Activated CD8-positive, alpha-beta memory T cell treated with anti-CD3 and anti-CD28 coated beads, Interleukin-2, amount 10 ng/mL, durations not matched to agents 7 days and 5 days (primary cell): ENCODE measurements at regions not wholly inside any gene's neighbourhood (a gene's known extent, or its start where the extent isn't known, plus 50 kb on each side); places are given as distances from the start of the nearest gene placed in this dataset.
"Not testable (repeated sequence)": the region's sequence is repeated elsewhere in the genome, so short reads cannot be mapped to it uniquely, and the experiment has no call there.

ENCODE experiments used
- ATAC-seq: fragments of 150-1000 bp; cut with Tn5 transposase; one replicate; pipeline ENCODE4 v1.10.0; 2021; ENCODE audit warnings: moderate library complexity
- CTCF ChIA-PET: fragments of 350-600 bp; sonication (Branson Sonifier 250); formaldehyde crosslinking; loops from one replicate; lab custom pipeline; 2021; ENCODE audit warnings: antibody characterized with exemption; lab: Charles Lee
- DNase-seq: peaks from one replicate; pipeline ENCODE4 v3.0.0-alpha.2; 2020
- H3K27ac Mint-ChIP-seq: one replicate; pipeline ENCODE4 v1.8.0; 2021; ENCODE audit warnings: mild to moderate bottlenecking, mixed read lengths
- H3K27me3 Mint-ChIP-seq: one replicate; pipeline ENCODE4 v1.8.0; 2021; ENCODE audit warnings: mixed read lengths
- H3K36me3 Mint-ChIP-seq: one replicate; pipeline ENCODE4 v1.8.0; 2021; ENCODE audit warnings: mild to moderate bottlenecking, mixed read lengths
- H3K4me1 Mint-ChIP-seq: one replicate; pipeline ENCODE4 v1.8.0; 2021; ENCODE audit warnings: mixed read lengths
- H3K4me3 Mint-ChIP-seq: one replicate; pipeline ENCODE4 v1.8.0; 2021; ENCODE audit warnings: mild to moderate bottlenecking, moderate library complexity, mixed read lengths
- H3K9me3 Mint-ChIP-seq: one replicate; pipeline ENCODE4 v1.8.0; 2022; ENCODE audit warnings: low read depth, mixed read lengths

- Mint-ChIP-seq H3K9me3 (peaks cover 5% of the 10 kb centered on the region), H3K27ac (no peak overlapping the region), H3K36me3 (no peaks in the 10 kb centered on the region), H3K4me3 (no peak overlapping the region), H3K4me1 (no peaks in the 10 kb centered on the region), H3K27me3 (no peaks in the 10 kb centered on the region)
- ATAC-seq = no peak
- no peak for DNase-seq
- CTCF ChIA-PET = no interaction called here
These were observed 169.8 kb downstream of the LRIG3 start for GRCh38 chr12:58750484-58750883.

GRCh38 chr12:58757422-58757821 is 162.9 kb downstream of the LRIG3 start:
- peaks cover 7% of the 10 kb centered on the region for H3K9me3 Mint-ChIP-seq
- ATAC-seq (no peak), DNase-seq (no peak)
- no peak overlapping the region for H3K27ac Mint-ChIP-seq
- no peaks in the 10 kb centered on the region for H3K36me3 Mint-ChIP-seq
- no peaks in the 10 kb centered on the region for H3K27me3 Mint-ChIP-seq
- no peak overlapping the region for H3K4me3 Mint-ChIP-seq
- CTCF ChIA-PET = no interaction called here
- H3K4me1 Mint-ChIP-seq = no peaks in the 10 kb centered on the region

GRCh38 chr12:58759745-58760144 is 160.6 kb downstream of the LRIG3 start:
- CTCF ChIA-PET, H3K27ac Mint-ChIP-seq: not testable (repeated sequence)

GRCh38 chr12:58761308-58761707 is 159.0 kb downstream of the LRIG3 start:
- no peak for DNase-seq
- Mint-ChIP-seq H3K4me1 (no peaks in the 10 kb centered on the region), H3K27ac (no peak overlapping the region), H3K27me3 (no peaks in the 10 kb centered on the region), H3K36me3 (no peaks in the 10 kb centered on the region), H3K9me3 (peaks cover 4% of the 10 kb centered on the region), H3K4me3 (no peak overlapping the region)
- no peak for ATAC-seq
- CTCF ChIA-PET = no interaction called here

More at GRCh38 chr12:58759745-58760144, 160.6 kb downstream of the LRIG3 start:
- H3K36me3 Mint-ChIP-seq, H3K9me3 Mint-ChIP-seq, H3K27me3 Mint-ChIP-seq, DNase-seq, ATAC-seq, H3K4me1 Mint-ChIP-seq, H3K4me3 Mint-ChIP-seq: not testable (repeated sequence)

GRCh38 chr12:58764100-58764953 is 156.0 kb downstream of the LRIG3 start:
- peaks cover 4% of the 10 kb centered on the region for H3K9me3 Mint-ChIP-seq
- H3K27ac Mint-ChIP-seq = no peak overlapping the region
- CTCF ChIA-PET = no interaction called here
- no peak for ATAC-seq
- H3K4me3 Mint-ChIP-seq = no peak overlapping the region
- DNase-seq = no peak
- H3K36me3 Mint-ChIP-seq = no peaks in the 10 kb centered on the region
- H3K27me3 Mint-ChIP-seq = no peaks in the 10 kb centered on the region
- no peaks in the 10 kb centered on the region for H3K4me1 Mint-ChIP-seq

GRCh38 chr12:58765076-58765475 is 155.2 kb downstream of the LRIG3 start:
- H3K27ac Mint-ChIP-seq = no peak overlapping the region
- no peak for ATAC-seq

GRCh38 chr12:58765653-58766512 is 154.4 kb downstream of the LRIG3 start:
- CTCF ChIA-PET = no interaction called here
- H3K4me1 Mint-ChIP-seq = no peaks in the 10 kb centered on the region
- DNase-seq = no peak
- H3K36me3 Mint-ChIP-seq = no peaks in the 10 kb centered on the region
- H3K27me3 Mint-ChIP-seq = no peaks in the 10 kb centered on the region
- H3K4me3 Mint-ChIP-seq = no peak overlapping the region
- no peak for ATAC-seq
- H3K9me3 Mint-ChIP-seq = peaks cover 4% of the 10 kb centered on the region
- H3K27ac Mint-ChIP-seq = no peak overlapping the region

More at GRCh38 chr12:58765076-58765475, 155.2 kb downstream of the LRIG3 start:
- peaks cover 4% of the 10 kb centered on the region for H3K9me3 Mint-ChIP-seq
- no peaks in the 10 kb centered on the region for H3K27me3 Mint-ChIP-seq
- no peaks in the 10 kb centered on the region for H3K4me1 Mint-ChIP-seq
- H3K36me3 Mint-ChIP-seq = no peaks in the 10 kb centered on the region
- CTCF ChIA-PET = no interaction called here
- no peak overlapping the region for H3K4me3 Mint-ChIP-seq
- DNase-seq = no peak

GRCh38 chr12:58766513-58766870 is 153.8 kb downstream of the LRIG3 start:
- no peak overlapping the region for H3K27ac Mint-ChIP-seq
- H3K9me3 Mint-ChIP-seq = peaks cover 4% of the 10 kb centered on the region
- CTCF ChIA-PET = no interaction called here
- ATAC-seq (no peak), DNase-seq (no peak)
- H3K27me3 Mint-ChIP-seq = no peaks in the 10 kb centered on the region
- H3K36me3 Mint-ChIP-seq = no peaks in the 10 kb centered on the region
- no peaks in the 10 kb centered on the region for H3K4me1 Mint-ChIP-seq
- H3K4me3 Mint-ChIP-seq = no peak overlapping the region

- H3K27ac Mint-ChIP-seq = no peak overlapping the region
- peaks cover 4% of the 10 kb centered on the region for H3K9me3 Mint-ChIP-seq
These were observed 152.8 kb downstream of the LRIG3 start for GRCh38 chr12:58767496-58767895.

GRCh38 chr12:58773986-58774385 is 146.3 kb downstream of the LRIG3 start:
- Mint-ChIP-seq H3K4me1 (no peaks in the 10 kb centered on the region), H3K27me3 (no peaks in the 10 kb centered on the region), H3K36me3 (no peaks in the 10 kb centered on the region), H3K27ac (no peak overlapping the region), H3K9me3 (peaks cover 2% of the 10 kb centered on the region), H3K4me3 (no peak overlapping the region)
- DNase-seq (no peak), ATAC-seq (no peak)
- CTCF ChIA-PET = interaction anchor here (0.6 kb wide), 2 partner anchors 302 to 1561 kb away, joined by 3 to 4 read pairs; no protein-coding TSS in a partner anchor

More at GRCh38 chr12:58767496-58767895, 152.8 kb downstream of the LRIG3 start:
- Mint-ChIP-seq H3K36me3 (no peaks in the 10 kb centered on the region), H3K4me3 (no peak overlapping the region), H3K4me1 (no peaks in the 10 kb centered on the region), H3K27me3 (no peaks in the 10 kb centered on the region)
- no peak for DNase-seq
- no peak for ATAC-seq
- CTCF ChIA-PET = no interaction called here

- Mint-ChIP-seq H3K9me3 (no peaks in the 10 kb centered on the region), H3K27ac (no peak overlapping the region), H3K4me3 (no peak overlapping the region), H3K4me1 (no peaks in the 10 kb centered on the region), H3K27me3 (no peaks in the 10 kb centered on the region), H3K36me3 (no peaks in the 10 kb centered on the region)
- DNase-seq (no peak), ATAC-seq (no peak)
- CTCF ChIA-PET = no interaction called here
These were observed 145.6 kb downstream of the LRIG3 start for GRCh38 chr12:58774731-58775130.

- CTCF ChIA-PET = no interaction called here
- ATAC-seq = no peak
- Mint-ChIP-seq H3K27ac (no peak overlapping the region), H3K36me3 (no peaks in the 10 kb centered on the region), H3K4me1 (no peaks in the 10 kb centered on the region), H3K27me3 (no peaks in the 10 kb centered on the region), H3K4me3 (no peak overlapping the region), H3K9me3 (no peaks in the 10 kb centered on the region)
- no peak for DNase-seq
These were observed 144.9 kb downstream of the LRIG3 start for GRCh38 chr12:58775396-58775795.

GRCh38 chr12:58776144-58776543 is 144.2 kb downstream of the LRIG3 start:
- no peaks in the 10 kb centered on the region for H3K4me1 Mint-ChIP-seq
- ATAC-seq (no peak), DNase-seq (no peak)
- H3K9me3 Mint-ChIP-seq = peaks cover 1% of the 10 kb centered on the region
- H3K27ac Mint-ChIP-seq = no peak overlapping the region
- H3K4me3 Mint-ChIP-seq = no peak overlapping the region
- CTCF ChIA-PET = no interaction called here
- H3K36me3 Mint-ChIP-seq = no peaks in the 10 kb centered on the region
- H3K27me3 Mint-ChIP-seq = no peaks in the 10 kb centered on the region

- no peak overlapping the region for H3K4me3 Mint-ChIP-seq
- no peak for ATAC-seq
- no peaks in the 10 kb centered on the region for H3K27me3 Mint-ChIP-seq
- no peaks in the 10 kb centered on the region for H3K4me1 Mint-ChIP-seq
- no peak overlapping the region for H3K27ac Mint-ChIP-seq
- H3K9me3 Mint-ChIP-seq = peaks cover 3% of the 10 kb centered on the region
- no peak for DNase-seq
- no peaks in the 10 kb centered on the region for H3K36me3 Mint-ChIP-seq
- CTCF ChIA-PET = no interaction called here
These were observed 142.5 kb downstream of the LRIG3 start for GRCh38 chr12:58777815-58778214.
